Cardiac fibroblast (primary cell): ENCODE measurements at regions not wholly inside any gene's neighbourhood (a gene's known extent, or its start where the extent isn't known, plus 50 kb on each side); places are given as distances from the start of the nearest gene placed in this dataset.
"Not testable (repeated sequence)": the region's sequence is repeated elsewhere in the genome, so short reads cannot be mapped to it uniquely, and the experiment has no call there.

ENCODE experiments used
- DNase-seq, 2 donors: peaks; one replicate each; pipeline versions ENCODE4 v3.0.0 to v3.0.0-alpha.2; 2010; ENCODE audit warnings: low read depth in 2 of 2
- H3K4me3 ChIP-seq, 2 donors: replicated peaks in 1 of 2; 1 replicate in 1 of 2; 2 replicates in 1 of 2; pipeline ENCODE4 v1.5.1; 2011; ENCODE audit warnings: low read depth in 2 of 2, low read length in 2 of 2, mild to moderate bottlenecking in 2 of 2, moderate library complexity in 1 of 2
- CTCF ChIP-seq: IDR thresholded peaks from one replicate; pipeline ENCODE4 v1.5.1; 2011; ENCODE audit warnings: low read depth, mild to moderate bottlenecking, low read length, inconsistent platforms

- TF ChIP-seq CTCF: no peak
- DNase-seq: peak in 1 of 2 donors; percentile 53
- no peak overlapping the region for H3K4me3 ChIP-seq
Measured at GRCh38 chr3:36647423-36647853, 116.9 kb downstream of the DCLK3 start.

GRCh38 chr3:36643192-36643591 lies 121.2 kb downstream of the DCLK3 start:
- no peak for DNase-seq
- no peak for TF ChIP-seq CTCF
- no peak overlapping the region for H3K4me3 ChIP-seq

- TF ChIP-seq CTCF: no peak
- no peak overlapping the region for H3K4me3 ChIP-seq
- peak in 1 of 2 donors; percentile 39 for DNase-seq
Measured at GRCh38 chr3:36635731-36636130, 128.6 kb downstream of the DCLK3 start.

GRCh38 chr3:36633897-36634296 lies 130.5 kb downstream of the DCLK3 start:
- not testable (repeated sequence) for DNase-seq, H3K4me3 ChIP-seq

- no peak overlapping the region for H3K4me3 ChIP-seq
- DNase-seq: no peak
- TF ChIP-seq CTCF: no peak
Measured at GRCh38 chr3:36633060-36633459, 131.3 kb downstream of the DCLK3 start.

GRCh38 chr3:36631549-36631948 lies 132.8 kb downstream of the DCLK3 start:
- TF ChIP-seq CTCF: no peak
- H3K4me3 ChIP-seq: no peak overlapping the region
- no peak for DNase-seq

GRCh38 chr3:36615861-36616260 lies 148.5 kb downstream of the DCLK3 start:
- no peak for TF ChIP-seq CTCF
- no peak for DNase-seq
- H3K4me3 ChIP-seq: no peak overlapping the region
